ENCODE measurements at regions not wholly inside any gene's neighbourhood (a gene's known extent, or its start where the extent isn't known, plus 50 kb on each side); places are given as distances from the start of the nearest gene placed in this dataset.
"Not testable (repeated sequence)": the region's sequence is repeated elsewhere in the genome, so short reads cannot be mapped to it uniquely, and the experiment has no call there.

DNA sequence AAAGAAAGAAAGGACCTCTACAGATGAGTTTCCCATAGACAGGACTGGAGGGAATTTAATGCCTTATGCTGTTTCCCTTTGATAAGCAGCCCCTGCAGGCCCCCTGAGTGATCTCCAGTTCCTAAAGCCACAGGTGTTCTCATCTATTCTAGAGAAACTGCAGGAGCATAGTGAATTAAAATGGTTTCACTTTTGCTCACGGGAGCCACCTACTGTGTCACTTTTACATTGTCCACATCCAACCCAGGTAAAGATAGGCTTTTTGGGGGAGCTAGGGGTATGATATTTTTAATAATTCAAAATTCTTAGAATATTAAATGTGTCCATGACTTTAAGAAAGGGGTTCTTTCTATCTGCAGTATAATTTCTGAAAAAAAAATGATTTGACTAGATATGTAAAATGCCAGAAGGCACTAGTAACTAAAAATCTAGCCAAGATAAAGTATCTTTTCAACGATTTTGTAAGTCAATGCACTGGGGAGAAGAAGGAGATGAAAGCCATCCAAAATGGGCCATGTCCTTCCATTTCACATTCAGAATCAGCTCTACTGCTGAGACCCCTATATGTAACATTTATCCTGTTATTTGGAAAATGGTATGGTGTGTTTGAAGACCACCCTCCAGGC, 267.3 kb upstream of the DUSP10 start:
- DNase-seq (ENCODE audit: low read depth in 2 of 2, low spot score in 1 of 2), result no peak

- no peak for DNase-seq (ENCODE audit: low read depth in 2 of 2, low spot score in 1 of 2)
Observed at GRCh38 chr1:222006715-222007114, 264.8 kb upstream of the DUSP10 start.

DNA sequence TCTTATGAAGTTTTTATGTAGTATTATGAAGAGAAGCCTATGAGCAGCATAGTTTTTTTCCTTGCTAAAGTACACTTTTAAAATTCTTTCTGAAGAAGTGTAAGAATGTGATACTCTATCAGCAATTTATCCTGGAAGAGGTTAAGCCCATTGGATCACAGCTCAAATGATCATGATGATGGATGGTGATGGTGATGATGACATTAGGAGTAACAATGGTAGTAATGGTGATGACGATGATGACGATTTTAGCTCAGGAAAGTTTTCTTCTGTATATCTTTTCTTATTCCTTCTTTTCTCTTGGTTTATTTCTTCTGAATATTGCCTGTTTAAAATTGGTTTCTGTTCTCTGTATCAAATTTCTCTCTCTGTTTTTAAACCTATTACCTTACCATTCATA, 262.9 kb upstream of the DUSP10 start:
- DNase-seq (ENCODE audit: low read depth in 2 of 2, low spot score in 1 of 2), result no peak

DNA sequence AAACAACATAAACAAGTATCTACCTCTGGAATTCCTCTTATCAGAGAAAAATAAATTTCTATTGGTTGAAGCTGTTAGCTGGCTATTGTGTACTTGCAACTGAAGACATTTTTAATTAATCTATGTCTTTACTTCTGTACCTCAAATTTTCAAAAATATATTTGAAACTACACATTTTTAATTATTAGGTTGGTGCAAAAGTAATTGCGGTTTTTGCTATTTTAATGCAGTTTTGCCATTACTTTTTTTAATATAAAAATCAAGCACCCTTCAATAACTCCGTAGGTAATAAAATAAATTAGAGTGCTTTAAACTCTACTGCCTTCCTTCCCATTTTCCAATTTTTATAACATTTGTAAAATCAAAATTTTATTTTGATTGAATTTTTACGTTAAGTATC, 262.1 kb upstream of the DUSP10 start:
- no peak for DNase-seq (ENCODE audit: low read depth in 2 of 2, low spot score in 1 of 2)

- no peak for DNase-seq (ENCODE audit: low read depth in 2 of 2, low spot score in 1 of 2)
Observed at GRCh38 chr1:222002503-222002902, 260.6 kb upstream of the DUSP10 start.

- DNase-seq (ENCODE audit: low read depth in 2 of 2, low spot score in 1 of 2), result no peak
Observed at GRCh38 chr1:222000131-222000530, 258.2 kb upstream of the DUSP10 start.

DNA sequence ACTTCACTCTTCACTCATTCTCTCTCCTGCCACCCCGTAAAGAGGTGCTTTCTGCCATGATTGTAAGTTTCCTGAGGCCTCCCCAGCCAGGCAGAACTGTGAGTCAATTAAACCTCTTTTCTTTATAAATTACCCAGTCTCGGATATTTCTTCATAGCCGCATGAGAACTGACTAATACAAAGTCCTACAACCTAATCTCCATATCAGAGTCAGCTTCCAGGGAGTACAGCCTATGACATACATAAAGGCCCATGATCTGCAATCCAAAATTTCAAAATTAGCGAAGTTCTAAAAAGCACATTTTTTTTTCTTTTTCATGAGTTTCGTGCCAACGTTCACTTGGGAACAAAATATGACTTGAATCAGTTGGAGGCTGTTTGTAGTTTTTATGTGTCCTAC, 256.9 kb upstream of the DUSP10 start:
- no peak for DNase-seq (ENCODE audit: low read depth in 2 of 2, low spot score in 1 of 2)

DNA sequence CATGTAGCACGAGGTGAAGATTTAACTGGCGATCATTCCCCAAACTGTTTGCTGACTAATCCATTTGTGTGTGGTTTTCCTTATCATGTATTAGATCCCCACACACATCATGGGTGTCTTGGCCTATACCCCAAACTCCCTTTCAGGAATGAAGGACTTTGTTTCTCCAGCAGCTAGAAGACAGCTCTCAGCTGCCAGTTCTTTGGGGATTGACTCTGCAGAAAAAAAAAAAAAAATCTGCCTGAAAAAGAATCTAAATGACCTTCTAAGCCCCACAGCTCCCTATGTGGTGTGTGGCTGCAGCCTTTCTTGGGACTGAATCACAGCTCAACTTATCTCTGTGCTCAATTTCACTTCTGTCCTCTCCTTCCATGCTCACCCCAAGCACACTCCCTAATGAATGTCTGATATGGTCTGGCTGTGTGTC, 256.3 kb upstream of the DUSP10 start:
- DNase-seq (ENCODE audit: low read depth in 2 of 2, low spot score in 1 of 2), result no peak

GRCh38 chr1:221997012-221997411, 255.1 kb upstream of the DUSP10 start:
- DNase-seq (ENCODE audit: low read depth in 2 of 2, low spot score in 1 of 2), result not testable (repeated sequence)

GRCh38 chr1:221994939-221995338, 253.1 kb upstream of the DUSP10 start:
- DNase-seq (ENCODE audit: low read depth in 2 of 2, low spot score in 1 of 2), result no peak

GRCh38 chr1:221994274-221994698, 252.4 kb upstream of the DUSP10 start:
- DNase-seq (ENCODE audit: low read depth in 2 of 2, low spot score in 1 of 2), result no peak

DNA sequence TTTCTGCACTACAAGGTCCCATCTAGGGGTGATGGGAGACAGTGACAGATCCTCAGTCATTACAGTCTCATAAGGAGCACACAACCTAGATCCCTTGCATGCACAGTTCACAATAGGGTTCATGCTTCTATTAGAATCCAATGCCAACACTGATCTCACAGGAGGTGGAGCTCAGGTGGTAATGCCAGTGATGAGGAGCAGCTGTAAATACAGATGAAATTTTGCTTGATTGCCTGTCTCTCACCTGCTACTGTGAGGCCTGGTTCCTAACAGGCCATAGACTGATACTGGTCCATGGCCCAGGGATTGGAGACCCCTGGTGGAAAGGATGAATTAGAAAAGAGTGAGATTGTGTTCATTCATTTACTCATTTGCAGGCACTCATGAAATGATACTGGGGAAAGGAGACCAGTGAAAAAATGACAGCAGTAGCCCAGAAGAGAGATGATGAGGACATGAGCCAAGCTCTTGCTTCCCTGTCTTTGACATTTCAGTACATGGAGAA, 251.6 kb upstream of the DUSP10 start:
- DNase-seq (ENCODE audit: low read depth in 2 of 2, low spot score in 1 of 2), result no peak

DNA sequence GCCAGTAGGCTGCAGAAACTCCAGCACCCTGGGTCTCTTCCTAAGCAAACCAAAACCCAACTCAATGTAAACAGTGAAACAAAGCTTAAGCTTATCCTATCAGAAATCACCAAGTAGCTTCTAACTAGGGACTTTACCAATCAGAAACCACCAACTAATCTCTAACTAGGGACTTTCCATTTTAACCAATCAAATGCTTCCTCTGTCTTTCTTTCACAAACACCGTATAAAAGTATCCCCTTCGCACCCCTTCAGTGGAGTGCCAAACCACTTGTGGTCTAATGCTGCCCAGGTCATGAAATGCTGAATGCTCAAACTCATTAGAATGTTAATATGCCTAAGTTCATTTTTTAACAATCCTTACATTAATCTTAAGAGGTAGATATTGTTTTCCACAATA, 250.5 kb upstream of the DUSP10 start:
- DNase-seq (ENCODE audit: low read depth in 2 of 2, low spot score in 1 of 2), result no peak

DNA sequence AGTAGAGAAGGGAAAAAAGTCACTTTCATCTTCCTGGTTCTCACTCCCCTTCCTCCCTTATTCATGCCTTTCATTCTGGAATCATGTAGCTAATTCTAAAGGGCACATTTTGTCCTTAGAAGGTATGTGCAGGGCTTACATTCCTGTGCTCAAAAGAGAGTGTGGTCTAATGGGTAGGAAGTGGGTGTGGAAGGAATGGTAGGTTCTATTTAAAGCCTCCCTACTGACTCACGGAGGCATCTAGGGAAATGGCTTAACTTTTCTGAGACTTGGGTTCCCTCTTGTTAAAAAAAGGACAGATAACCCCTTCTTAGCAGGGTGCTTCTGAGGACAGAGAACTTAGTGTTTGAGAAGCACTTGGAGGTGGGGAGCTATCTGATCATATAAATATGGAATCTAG, 249.3 kb upstream of the DUSP10 start:
- no peak for DNase-seq (ENCODE audit: low read depth in 2 of 2, low spot score in 1 of 2)

GRCh38 chr1:221989741-221990140, 247.9 kb upstream of the DUSP10 start:
- DNase-seq (ENCODE audit: low read depth in 2 of 2, low spot score in 1 of 2), result no peak

GRCh38 chr1:221988829-221989228, 246.9 kb upstream of the DUSP10 start:
- DNase-seq (ENCODE audit: low read depth in 2 of 2, low spot score in 1 of 2), result no peak

DNA sequence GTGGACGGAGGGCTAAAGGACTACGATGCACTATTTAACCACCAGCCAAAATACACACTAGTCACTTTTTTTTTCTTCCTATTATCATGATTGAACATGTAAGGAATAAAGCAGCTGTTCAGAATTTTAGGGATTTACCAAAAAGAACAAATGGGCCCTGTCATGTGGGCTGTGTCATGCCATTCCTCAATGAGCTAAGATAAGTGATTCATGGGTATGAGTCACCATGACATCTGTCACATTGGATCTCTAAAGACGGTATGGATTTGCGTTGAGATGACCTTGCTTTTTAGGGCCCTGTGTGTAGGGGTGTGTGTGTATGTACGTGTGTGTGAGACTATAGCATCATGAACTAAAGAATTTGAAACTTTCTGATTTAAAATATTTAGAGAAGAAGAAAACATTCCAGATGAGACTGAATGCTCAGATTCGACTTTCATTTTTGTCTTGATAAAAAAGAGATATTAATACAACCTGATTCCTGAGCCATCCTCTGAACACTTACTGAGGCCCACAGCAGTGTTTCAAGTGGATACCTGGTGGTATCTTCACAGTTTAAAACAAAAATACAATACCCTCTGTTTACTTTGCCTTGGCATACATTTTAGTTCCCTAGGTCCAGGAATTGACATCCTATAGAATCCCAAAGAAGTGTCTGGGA, 246.1 kb upstream of the DUSP10 start:
- DNase-seq (ENCODE audit: low read depth in 2 of 2, low spot score in 1 of 2), result no peak

DNA sequence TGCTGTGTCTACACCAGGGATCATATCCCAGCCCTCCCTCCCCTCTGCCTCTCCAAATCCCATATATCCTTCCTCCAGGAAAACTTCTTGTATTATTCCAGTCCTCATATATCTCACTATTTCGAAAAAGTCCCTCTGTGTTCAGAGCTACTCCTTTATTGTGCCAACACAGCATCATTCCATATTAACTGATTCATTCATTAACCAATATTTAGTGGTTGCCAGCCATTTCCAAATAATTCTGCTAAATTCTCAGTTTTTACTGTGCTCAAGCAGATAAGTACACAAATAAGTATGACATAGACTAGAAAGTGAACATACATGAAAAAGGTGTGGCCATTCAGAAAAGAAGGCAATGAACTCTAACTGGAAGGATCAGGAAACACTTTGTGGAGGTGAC, 241.6 kb upstream of the DUSP10 start:
- DNase-seq (ENCODE audit: low read depth in 2 of 2, low spot score in 1 of 2), result no peak

- DNase-seq (ENCODE audit: low read depth in 2 of 2, low spot score in 1 of 2), result no peak
Observed at GRCh38 chr1:221981461-221981860, 239.6 kb upstream of the DUSP10 start.

DNA sequence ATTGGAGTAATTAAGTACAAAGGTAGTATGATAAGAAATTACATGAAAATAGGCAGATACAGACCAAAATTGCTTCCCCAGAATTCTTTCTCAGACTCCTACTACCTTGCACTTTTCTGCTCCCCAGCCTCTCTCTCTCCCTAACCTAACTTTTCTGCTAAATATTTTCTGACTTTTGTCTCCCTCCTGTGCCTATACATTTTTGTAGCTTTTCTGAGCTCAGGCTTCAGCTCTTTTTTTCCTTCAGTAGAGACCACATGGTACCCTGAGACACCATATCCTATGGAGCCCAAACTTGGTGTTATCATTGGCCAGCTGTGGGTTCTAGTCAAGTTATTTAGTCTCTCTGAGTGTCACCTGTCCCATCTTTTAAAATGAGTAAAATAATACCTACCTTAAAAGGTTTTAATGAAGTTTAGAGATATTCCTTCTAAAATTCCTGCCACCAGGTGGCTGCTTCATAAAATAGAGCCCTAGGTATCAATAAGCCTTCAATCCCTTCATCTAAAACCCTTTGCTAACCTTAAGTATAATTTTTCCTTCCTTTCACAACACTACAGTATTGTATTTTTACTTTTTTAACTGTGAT, 237.6 kb upstream of the DUSP10 start:
- no peak for DNase-seq (ENCODE audit: low read depth in 2 of 2, low spot score in 1 of 2)

- not testable (repeated sequence) for DNase-seq (ENCODE audit: low read depth in 2 of 2, low spot score in 1 of 2)
Observed at GRCh38 chr1:221978631-221979334, 236.9 kb upstream of the DUSP10 start.

DNA sequence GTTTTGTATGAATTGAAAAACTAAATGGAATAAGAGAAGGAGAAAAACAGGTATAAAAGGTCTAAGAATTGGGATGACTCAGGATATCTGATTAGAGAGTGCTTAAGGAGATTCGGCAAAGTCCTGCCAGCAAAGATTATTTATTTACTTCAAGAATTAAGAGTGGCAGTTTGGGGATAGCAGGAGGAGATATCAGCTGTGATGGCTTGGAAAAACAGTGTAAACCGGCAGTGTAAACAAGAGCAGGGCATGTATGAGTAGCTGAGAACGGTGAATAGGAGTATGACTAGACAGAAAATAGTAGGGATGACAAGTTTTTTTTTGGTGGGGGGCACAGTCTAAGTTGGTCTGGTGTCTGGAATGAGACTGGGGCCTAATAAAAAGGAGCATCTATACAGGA, 231.9 kb upstream of the DUSP10 start:
- DNase-seq (ENCODE audit: low read depth in 2 of 2, low spot score in 1 of 2), result not testable (repeated sequence)
